ENCODE measurements at regions not wholly inside any gene's neighbourhood (a gene's known extent, or its start where the extent isn't known, plus 50 kb on each side); places are given as distances from the start of the nearest gene placed in this dataset.

- no peaks in the 10 kb centered on the region for H3F3A ChIP-seq (ENCODE audit: insufficient read depth)
- no peaks in the 10 kb centered on the region for H3K27me3 ChIP-seq (ENCODE audit: low read length)
- no peaks in the 10 kb centered on the region; the same call in 1 of the 2 replicates for H3K36me3 ChIP-seq (ENCODE audit: low read length)
- no peak overlapping the region for H3K9ac ChIP-seq (ENCODE audit: low read length)
- no peak overlapping the region for H3K4me2 ChIP-seq (ENCODE audit: low read depth, low read length, poor library complexity, severe bottlenecking)
- H3K9me2 ChIP-seq (replicated peaks; ENCODE audit: insufficient read depth, low read length): no peaks in the 10 kb centered on the region
- TF ChIP-seq CTCF (IDR thresholded peaks at IDR 0.05; ENCODE audit: insufficient read depth, low read length, poor library complexity, severe bottlenecking): no peak
- H3K9me3 ChIP-seq (ENCODE audit: insufficient read depth, low read length): peaks cover 8% of the 10 kb centered on the region; the same call in 1 of the 2 replicates
- no peak overlapping the region for H3K27ac ChIP-seq (ENCODE audit: low read depth, low read length)
- no peak overlapping the region for H2AFZ ChIP-seq (ENCODE audit: low read depth, low read length, severe bottlenecking)
- no peaks in the 10 kb centered on the region for H4K20me1 ChIP-seq (ENCODE audit: low read depth, low read length)
- H3K4me3 ChIP-seq (ENCODE audit: insufficient read depth, low read length, poor library complexity, severe bottlenecking): no peak overlapping the region
- no peaks in the 10 kb centered on the region for H3K79me2 ChIP-seq (ENCODE audit: insufficient read depth, low read length)
Measured at GRCh38 chr7:41054960-41055661, 647.8 kb downstream of the INHBA start.

GRCh38 chr7:41053820-41054219 is 649.1 kb downstream of the INHBA start:
- Histone ChIP-seq H3F3A (ENCODE audit: insufficient read depth) (no peaks in the 10 kb centered on the region), H3K9me2 (replicated peaks; ENCODE audit: insufficient read depth, low read length) (no peaks in the 10 kb centered on the region), H3K9ac (ENCODE audit: low read length) (no peak overlapping the region), H2AFZ (ENCODE audit: low read depth, low read length, severe bottlenecking) (no peak overlapping the region), H3K9me3 (ENCODE audit: insufficient read depth, low read length) (peaks cover 8% of the 10 kb centered on the region; the same call in 1 of the 2 replicates), H3K4me3 (ENCODE audit: insufficient read depth, low read length, poor library complexity, severe bottlenecking) (no peak overlapping the region), H3K36me3 (ENCODE audit: low read length) (no peaks in the 10 kb centered on the region; the same call in 1 of the 2 replicates), H3K27ac (ENCODE audit: low read depth, low read length) (no peak overlapping the region), H4K20me1 (ENCODE audit: low read depth, low read length) (no peaks in the 10 kb centered on the region), H3K79me2 (ENCODE audit: insufficient read depth, low read length) (no peaks in the 10 kb centered on the region), H3K4me2 (ENCODE audit: low read depth, low read length, poor library complexity, severe bottlenecking) (no peak overlapping the region), H3K27me3 (ENCODE audit: low read length) (no peaks in the 10 kb centered on the region)
- TF ChIP-seq EZH2phosphoT487 (conservative IDR thresholded peaks at IDR 0.05; ENCODE audit: low read length): no peak
- no peak for TF ChIP-seq CTCF (IDR thresholded peaks at IDR 0.05; ENCODE audit: insufficient read depth, low read length, poor library complexity, severe bottlenecking)

DNA sequence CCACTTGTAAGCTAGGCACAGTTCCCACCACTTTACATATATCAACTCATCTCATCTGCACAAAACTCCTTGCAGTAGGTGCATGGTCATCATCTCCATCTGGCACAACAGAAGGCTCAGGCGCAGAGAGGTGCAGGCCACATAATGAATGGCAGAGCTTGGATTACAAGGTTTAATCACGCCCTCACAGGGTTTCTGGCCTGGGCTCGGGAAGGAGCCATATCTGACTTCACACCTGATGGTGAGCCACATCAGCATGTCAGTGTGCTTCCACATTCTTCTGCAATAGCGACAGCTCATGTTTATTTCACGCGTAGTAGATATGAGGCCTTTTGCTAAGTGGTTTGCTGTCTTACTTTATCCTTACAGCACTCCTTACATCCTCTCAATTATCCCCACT is 650.2 kb downstream of the INHBA start:
- Histone ChIP-seq H3K36me3 (ENCODE audit: low read length) (no peaks in the 10 kb centered on the region; the same call in 1 of the 2 replicates), H3K79me2 (ENCODE audit: insufficient read depth, low read length) (no peaks in the 10 kb centered on the region), H3K27me3 (ENCODE audit: low read length) (no peaks in the 10 kb centered on the region), H2AFZ (ENCODE audit: low read depth, low read length, severe bottlenecking) (no peak overlapping the region), H3K9me2 (replicated peaks; ENCODE audit: insufficient read depth, low read length) (no peaks in the 10 kb centered on the region), H3K27ac (ENCODE audit: low read depth, low read length) (no peak overlapping the region), H3K4me2 (ENCODE audit: low read depth, low read length, poor library complexity, severe bottlenecking) (no peak overlapping the region), H3F3A (ENCODE audit: insufficient read depth) (no peaks in the 10 kb centered on the region), H3K4me3 (ENCODE audit: insufficient read depth, low read length, poor library complexity, severe bottlenecking) (no peak overlapping the region), H3K9ac (ENCODE audit: low read length) (no peak overlapping the region), H3K9me3 (ENCODE audit: insufficient read depth, low read length) (peaks cover 4% of the 10 kb centered on the region; the same call in 1 of the 2 replicates), H4K20me1 (ENCODE audit: low read depth, low read length) (no peaks in the 10 kb centered on the region)
- TF ChIP-seq CTCF (IDR thresholded peaks at IDR 0.05; ENCODE audit: insufficient read depth, low read length, poor library complexity, severe bottlenecking) (no peak), EZH2phosphoT487 (conservative IDR thresholded peaks at IDR 0.05; ENCODE audit: low read length) (no peak)

Data from SU-DHL-6 (cell line).